ENCODE measurements at regions not wholly inside any gene's neighbourhood (a gene's known extent, or its start where the extent isn't known, plus 50 kb on each side); places are given as distances from the start of the nearest gene placed in this dataset.

DNA sequence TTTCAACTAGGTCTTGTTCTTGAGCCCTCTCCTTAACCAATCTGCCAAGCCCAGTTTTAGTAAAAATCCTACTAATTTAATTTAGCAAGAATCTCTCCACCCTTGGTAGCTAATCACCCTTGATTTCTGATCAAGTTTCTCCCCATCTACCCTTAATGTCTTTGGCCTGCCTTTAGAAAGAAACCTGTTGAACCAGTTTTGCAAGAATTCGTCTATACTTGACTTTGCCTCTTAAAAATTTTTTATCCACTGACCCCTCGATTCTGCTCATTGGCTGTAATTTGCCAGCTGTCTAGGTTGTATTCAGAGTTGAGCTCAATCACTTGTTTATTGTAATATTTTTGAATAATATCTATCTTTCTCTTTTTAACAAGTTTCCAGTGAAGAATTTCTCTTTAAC is 1138.5 kb downstream of the CDH11 start:
- TF ChIP-seq, protein P1, sequence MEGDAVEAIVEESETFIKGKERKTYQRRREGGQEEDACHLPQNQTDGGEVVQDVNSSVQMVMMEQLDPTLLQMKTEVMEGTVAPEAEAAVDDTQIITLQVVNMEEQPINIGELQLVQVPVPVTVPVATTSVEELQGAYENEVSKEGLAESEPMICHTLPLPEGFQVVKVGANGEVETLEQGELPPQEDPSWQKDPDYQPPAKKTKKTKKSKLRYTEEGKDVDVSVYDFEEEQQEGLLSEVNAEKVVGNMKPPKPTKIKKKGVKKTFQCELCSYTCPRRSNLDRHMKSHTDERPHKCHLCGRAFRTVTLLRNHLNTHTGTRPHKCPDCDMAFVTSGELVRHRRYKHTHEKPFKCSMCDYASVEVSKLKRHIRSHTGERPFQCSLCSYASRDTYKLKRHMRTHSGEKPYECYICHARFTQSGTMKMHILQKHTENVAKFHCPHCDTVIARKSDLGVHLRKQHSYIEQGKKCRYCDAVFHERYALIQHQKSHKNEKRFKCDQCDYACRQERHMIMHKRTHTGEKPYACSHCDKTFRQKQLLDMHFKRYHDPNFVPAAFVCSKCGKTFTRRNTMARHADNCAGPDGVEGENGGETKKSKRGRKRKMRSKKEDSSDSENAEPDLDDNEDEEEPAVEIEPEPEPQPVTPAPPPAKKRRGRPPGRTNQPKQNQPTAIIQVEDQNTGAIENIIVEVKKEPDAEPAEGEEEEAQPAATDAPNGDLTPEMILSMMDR (IDR thresholded peaks at IDR 0.05): no peak
- ATAC-seq (ENCODE audit: insufficient number of reproducible peaks, low FRiP score, low read depth): no peak

DNA sequence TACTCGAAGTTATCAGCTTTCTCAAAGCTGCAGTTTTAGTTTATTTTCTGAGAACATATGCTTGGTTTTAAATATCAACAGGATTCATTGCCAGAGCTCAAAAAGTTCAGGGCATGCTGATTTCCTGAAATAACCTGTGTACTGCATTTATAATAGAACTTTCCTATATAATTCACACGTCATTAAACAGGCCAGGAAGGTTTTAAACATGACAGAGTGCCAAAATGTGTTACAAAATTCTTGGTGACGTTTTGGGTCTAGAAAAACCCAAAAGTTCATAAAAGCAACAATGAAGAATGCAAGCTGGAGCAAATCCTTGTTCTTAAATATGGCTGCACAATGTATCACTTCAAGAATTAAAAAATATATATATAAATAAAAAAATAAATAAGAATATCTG is 1139.1 kb downstream of the CDH11 start:
- Histone ChIP-seq H3K27me3 (replicated peaks; ENCODE audit: insufficient read depth) (no peaks in the 10 kb centered on the region), H3K9me3 (no peaks in the 10 kb centered on the region), H3K27ac (no peak overlapping the region), H3K4me1 (ENCODE audit: control insufficient read depth in 1 of 2, low read depth in 2 of 2) (no peaks in the 10 kb centered on the region), H3K36me3 (no peaks in the 10 kb centered on the region), H3K4me3 (no peak overlapping the region)
- DNase-seq (ENCODE audit: low spot score): no peak
- no peak for ATAC-seq (ENCODE audit: insufficient number of reproducible peaks, low FRiP score, low read depth)
- TF ChIP-seq, protein P1 (IDR thresholded peaks at IDR 0.05): no peak

More for the DNA sequence above, 1138.5 kb downstream of the CDH11 start:
- H3K9me3 ChIP-seq: no peaks in the 10 kb centered on the region
- no peaks in the 10 kb centered on the region for H3K36me3 ChIP-seq
- no peak overlapping the region for H3K4me3 ChIP-seq
- H3K27ac ChIP-seq: no peak overlapping the region
- no peaks in the 10 kb centered on the region for H3K27me3 ChIP-seq (replicated peaks; ENCODE audit: insufficient read depth)
- no peak for DNase-seq (ENCODE audit: low spot score)
- no peaks in the 10 kb centered on the region for H3K4me1 ChIP-seq (ENCODE audit: control insufficient read depth in 1 of 2, low read depth in 2 of 2)

DNA sequence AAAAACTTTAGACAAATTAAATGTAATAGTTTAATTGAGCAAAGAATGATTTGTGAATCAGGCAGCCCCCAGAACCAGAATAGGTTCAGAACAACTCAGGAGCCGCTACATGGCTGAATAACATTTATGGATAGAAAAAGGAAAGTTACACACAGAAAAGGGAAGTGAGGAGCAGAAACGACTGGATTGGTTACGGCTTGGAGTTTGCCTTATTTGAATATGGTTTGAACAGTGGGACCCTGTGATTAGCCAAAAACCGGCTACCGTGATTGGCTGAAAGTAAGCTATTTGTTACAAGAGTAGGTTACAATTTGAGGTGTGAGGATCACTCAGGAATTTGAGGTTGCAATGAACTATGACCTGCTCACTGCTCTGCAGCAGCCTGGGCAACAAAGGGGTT is 1139.8 kb downstream of the CDH11 start:
- Histone ChIP-seq H3K27me3 (replicated peaks; ENCODE audit: insufficient read depth) (no peaks in the 10 kb centered on the region), H3K4me1 (ENCODE audit: control insufficient read depth in 1 of 2, low read depth in 2 of 2) (no peaks in the 10 kb centered on the region), H3K36me3 (no peaks in the 10 kb centered on the region), H3K27ac (no peak overlapping the region), H3K9me3 (no peaks in the 10 kb centered on the region), H3K4me3 (no peak overlapping the region)
- TF ChIP-seq, protein P1 (IDR thresholded peaks at IDR 0.05): no peak
- no peak for ATAC-seq (ENCODE audit: insufficient number of reproducible peaks, low FRiP score, low read depth)
- no peak for DNase-seq (ENCODE audit: low spot score)

DNA sequence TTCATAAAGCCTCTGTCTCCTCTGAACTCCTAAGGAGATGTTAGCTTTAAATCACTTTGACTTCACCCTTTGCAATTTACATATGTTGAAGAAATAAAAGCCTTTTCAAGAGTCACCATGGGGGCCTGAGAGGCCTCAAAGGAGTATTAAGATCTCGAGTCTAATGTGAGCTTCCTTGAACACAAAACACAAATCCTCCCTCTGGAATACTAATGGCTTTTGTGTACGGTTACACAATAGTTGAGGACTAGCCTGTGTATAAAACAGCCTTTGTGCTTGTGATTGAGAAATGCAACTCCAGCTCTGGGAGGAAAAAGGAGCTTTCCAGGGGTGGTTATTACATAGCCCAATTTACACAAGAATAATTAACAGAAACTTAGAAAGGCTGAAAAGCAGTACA is 1140.2 kb downstream of the CDH11 start:
- ATAC-seq (ENCODE audit: insufficient number of reproducible peaks, low FRiP score, low read depth) (no peak), DNase-seq (ENCODE audit: low spot score) (no peak)
- Histone ChIP-seq H3K27me3 (replicated peaks; ENCODE audit: insufficient read depth) (no peaks in the 10 kb centered on the region), H3K4me3 (no peak overlapping the region), H3K36me3 (no peaks in the 10 kb centered on the region), H3K4me1 (ENCODE audit: control insufficient read depth in 1 of 2, low read depth in 2 of 2) (no peaks in the 10 kb centered on the region), H3K9me3 (no peaks in the 10 kb centered on the region), H3K27ac (no peak overlapping the region)
- TF ChIP-seq, protein P1 (IDR thresholded peaks at IDR 0.05): no peak

DNA sequence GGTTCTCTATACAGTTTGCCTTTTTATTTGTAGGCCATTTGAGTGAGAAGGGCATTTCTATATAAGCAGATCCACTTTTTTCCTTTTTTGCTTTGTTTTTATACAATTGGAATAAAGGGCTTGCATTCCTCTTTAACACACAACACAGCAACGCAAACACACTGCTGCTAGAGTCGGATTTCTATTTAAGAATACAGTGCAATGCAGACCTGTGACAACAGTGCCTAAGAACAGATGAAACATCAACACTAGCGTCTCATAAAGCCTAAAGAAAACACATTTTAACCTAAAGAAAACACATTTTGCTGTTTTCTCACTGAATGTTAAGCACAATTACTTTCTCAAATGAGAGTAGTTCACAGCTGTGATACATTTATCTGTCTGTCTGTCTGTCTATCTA is 1141.1 kb downstream of the CDH11 start:
- Histone ChIP-seq H3K9me3 (no peaks in the 10 kb centered on the region), H3K36me3 (no peaks in the 10 kb centered on the region), H3K27ac (no peak overlapping the region), H3K27me3 (replicated peaks; ENCODE audit: insufficient read depth) (no peaks in the 10 kb centered on the region), H3K4me1 (ENCODE audit: control insufficient read depth in 1 of 2, low read depth in 2 of 2) (no peaks in the 10 kb centered on the region), H3K4me3 (no peak overlapping the region)
- ATAC-seq (ENCODE audit: insufficient number of reproducible peaks, low FRiP score, low read depth) (no peak), DNase-seq (ENCODE audit: low spot score) (no peak)
- TF ChIP-seq, protein P1 (IDR thresholded peaks at IDR 0.05): no peak
